ENCODE measurements at regions not wholly inside any gene's neighbourhood (a gene's known extent, or its start where the extent isn't known, plus 50 kb on each side); places are given as distances from the start of the nearest gene placed in this dataset.
A peak's percentile ranks its signal among the peaks of the same experiment; 100 is the strongest.

DNA sequence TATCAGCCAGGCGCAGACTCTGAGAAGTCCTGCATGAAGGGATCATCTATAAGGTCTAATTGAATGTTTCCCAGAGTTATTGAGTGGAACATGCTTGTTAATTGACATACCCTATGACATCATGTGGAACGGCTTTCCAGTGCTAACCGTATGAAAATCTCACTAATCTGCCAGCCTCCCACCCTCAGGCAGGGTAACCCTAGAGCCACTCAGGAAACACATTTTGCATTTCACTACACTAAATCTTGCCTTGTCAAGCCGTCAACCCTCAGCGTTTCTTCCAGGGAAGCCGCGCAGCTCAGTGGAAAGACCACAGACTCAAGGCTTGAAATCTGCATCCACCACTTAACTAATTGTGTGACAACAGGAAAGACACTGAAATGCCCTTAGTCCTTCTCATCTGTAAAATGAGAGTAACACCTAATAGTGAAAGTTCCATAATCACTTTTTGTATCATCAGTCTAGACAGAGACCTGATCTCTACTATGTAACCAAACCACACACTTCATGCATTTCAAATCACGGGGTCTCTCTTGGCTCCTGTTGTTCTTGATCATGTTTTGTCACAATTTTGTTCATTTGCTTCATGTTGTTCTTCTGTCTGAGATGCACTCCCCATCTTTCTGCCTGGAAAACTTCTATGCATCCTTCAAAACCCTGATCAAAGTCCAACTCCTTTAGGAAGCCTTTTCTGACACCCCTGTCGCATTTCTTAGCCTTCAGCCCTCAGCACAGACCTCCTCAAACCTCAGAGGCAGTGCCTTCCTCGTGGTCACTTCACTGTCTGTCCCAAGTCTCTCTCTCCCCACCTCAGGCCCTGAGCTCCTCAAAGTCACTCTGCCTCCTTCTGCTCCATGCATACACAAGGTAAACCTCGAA lies 246.5 kb downstream of the TOMM20 start:
- TF ChIP-seq, protein P1, sequence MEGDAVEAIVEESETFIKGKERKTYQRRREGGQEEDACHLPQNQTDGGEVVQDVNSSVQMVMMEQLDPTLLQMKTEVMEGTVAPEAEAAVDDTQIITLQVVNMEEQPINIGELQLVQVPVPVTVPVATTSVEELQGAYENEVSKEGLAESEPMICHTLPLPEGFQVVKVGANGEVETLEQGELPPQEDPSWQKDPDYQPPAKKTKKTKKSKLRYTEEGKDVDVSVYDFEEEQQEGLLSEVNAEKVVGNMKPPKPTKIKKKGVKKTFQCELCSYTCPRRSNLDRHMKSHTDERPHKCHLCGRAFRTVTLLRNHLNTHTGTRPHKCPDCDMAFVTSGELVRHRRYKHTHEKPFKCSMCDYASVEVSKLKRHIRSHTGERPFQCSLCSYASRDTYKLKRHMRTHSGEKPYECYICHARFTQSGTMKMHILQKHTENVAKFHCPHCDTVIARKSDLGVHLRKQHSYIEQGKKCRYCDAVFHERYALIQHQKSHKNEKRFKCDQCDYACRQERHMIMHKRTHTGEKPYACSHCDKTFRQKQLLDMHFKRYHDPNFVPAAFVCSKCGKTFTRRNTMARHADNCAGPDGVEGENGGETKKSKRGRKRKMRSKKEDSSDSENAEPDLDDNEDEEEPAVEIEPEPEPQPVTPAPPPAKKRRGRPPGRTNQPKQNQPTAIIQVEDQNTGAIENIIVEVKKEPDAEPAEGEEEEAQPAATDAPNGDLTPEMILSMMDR (IDR thresholded peaks at IDR 0.05), result no peak
- Mint-ChIP-seq H3K4me3 (no peak overlapping the region), H3K27ac (peak overlapping the region in 1 of 2 donors; percentile 42), H3K27me3 (ENCODE audit: low read depth in 2 of 2) (peaks cover 0 to 7% of the 10 kb centered on the region in 2 donors), H3K36me3 (no peaks in the 10 kb centered on the region), H3K9me3 (peaks cover 0 to 2% of the 10 kb centered on the region in 2 donors), H3K4me1 (peaks cover 16 to 19% of the 10 kb centered on the region in 2 donors)
- Histone ChIP-seq H3K4me1 (ENCODE audit: control insufficient read depth, insufficient read depth, low read length) (peaks cover 3% of the 10 kb centered on the region), H3K36me3 (ENCODE audit: control insufficient read depth, insufficient read depth, low read length) (no peaks in the 10 kb centered on the region), H3K4me3 (ENCODE audit: low read length) (no peak overlapping the region), H3K27me3 (ENCODE audit: control insufficient read depth, insufficient read depth, low read length) (no peaks in the 10 kb centered on the region), H3K9me3 (ENCODE audit: control insufficient read depth, insufficient read depth, low read length) (no peaks in the 10 kb centered on the region), H3K27ac (ENCODE audit: low read length) (no peak overlapping the region)
- intact Hi-C loops (cut with micrococcal nuclease), result no loop called here
- ATAC-seq (peak; percentile 33 to 64 (median 49)), DNase-seq (no peak)
- 35% methylated on average over 11 of the region's 11 CpGs for WGBS (ENCODE audit: insufficient coverage)

DNA sequence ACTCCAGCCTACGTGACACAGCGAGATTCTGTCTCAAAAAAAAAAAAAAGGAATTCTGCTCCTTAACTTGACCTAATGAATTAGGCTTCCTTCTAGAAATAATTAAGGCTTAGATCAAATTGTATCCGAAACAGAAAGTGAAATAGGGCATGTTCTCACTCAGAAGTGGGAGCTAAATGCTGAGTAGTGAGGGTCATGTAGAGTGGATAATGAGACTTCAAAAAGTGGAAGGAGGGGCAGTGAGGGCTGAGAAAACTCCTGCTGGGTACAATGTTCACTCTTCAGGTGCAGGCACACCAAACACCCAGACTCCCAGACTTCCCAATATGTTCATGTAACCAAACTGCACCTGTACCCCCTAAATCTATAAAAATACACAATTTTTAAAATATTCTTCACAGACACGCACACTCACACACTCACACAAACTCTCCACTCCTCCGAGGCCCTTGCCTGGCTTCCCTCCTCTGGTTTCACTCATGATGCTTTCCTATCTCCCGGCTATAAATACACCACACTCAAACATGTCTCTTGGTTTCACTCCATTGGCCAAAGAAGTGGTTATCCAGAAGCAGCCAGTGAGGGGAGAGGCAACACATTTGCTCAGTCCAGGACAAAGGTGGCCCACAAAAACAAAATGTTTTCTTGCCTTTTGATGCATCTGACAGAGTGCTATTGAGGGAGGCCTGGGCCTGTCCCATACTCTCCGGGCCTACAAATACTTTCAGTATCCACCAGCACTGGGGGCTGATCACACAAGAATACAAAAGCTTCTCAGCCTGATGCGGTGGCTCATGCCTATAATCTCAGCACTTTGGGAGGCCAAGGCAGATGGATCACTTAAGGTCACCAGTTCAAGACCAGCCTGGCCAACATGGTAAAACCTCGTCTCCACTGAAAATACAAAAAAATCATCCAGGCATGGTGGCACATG lies 249.2 kb downstream of the TOMM20 start:
- Histone ChIP-seq H3K36me3 (ENCODE audit: control insufficient read depth, insufficient read depth, low read length) (no peaks in the 10 kb centered on the region), H3K4me1 (ENCODE audit: control insufficient read depth, insufficient read depth, low read length) (peaks cover 7% of the 10 kb centered on the region), H3K4me3 (ENCODE audit: low read length) (no peak overlapping the region), H3K9me3 (ENCODE audit: control insufficient read depth, insufficient read depth, low read length) (no peaks in the 10 kb centered on the region), H3K27ac (ENCODE audit: low read length) (no peak overlapping the region), H3K27me3 (ENCODE audit: control insufficient read depth, insufficient read depth, low read length) (no peaks in the 10 kb centered on the region)
- Mint-ChIP-seq H3K36me3 (no peaks in the 10 kb centered on the region), H3K4me3 (no peak overlapping the region), H3K27me3 (ENCODE audit: low read depth in 2 of 2) (peaks cover 0 to 7% of the 10 kb centered on the region in 2 donors), H3K27ac (no peak overlapping the region), H3K4me1 (peaks cover 16 to 19% of the 10 kb centered on the region in 2 donors), H3K9me3 (peaks cover 0 to 2% of the 10 kb centered on the region in 2 donors)
- ATAC-seq, result no peak
- 80% methylated on average over 9 of the region's 9 CpGs for WGBS (ENCODE audit: insufficient coverage)
- TF ChIP-seq, protein P1 (IDR thresholded peaks at IDR 0.05), result no peak
- intact Hi-C loops (cut with micrococcal nuclease), result no loop called here
- no peak for DNase-seq

DNA sequence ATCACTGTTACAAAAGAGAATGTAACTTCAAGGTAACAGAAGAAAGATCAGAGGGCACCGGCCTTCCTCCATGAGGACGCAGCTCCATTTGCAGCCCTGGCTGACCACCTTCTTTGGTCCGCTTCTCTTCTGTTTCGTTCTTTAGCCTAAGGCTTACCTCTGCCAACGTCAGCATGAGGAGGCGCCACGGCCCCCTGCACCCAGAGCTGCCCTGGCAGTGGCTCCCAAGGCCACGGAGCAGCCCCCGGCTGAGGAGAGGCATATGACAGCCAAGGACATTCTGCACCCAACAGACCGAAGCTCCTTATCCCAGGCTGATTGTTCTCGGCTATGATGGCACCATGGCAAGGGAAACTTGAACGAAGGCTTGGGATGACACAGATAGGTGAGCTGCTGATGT lies 250.3 kb downstream of the TOMM20 start:
- intact Hi-C loops (cut with micrococcal nuclease), result no loop called here

More for the DNA sequence above, 250.3 kb downstream of the TOMM20 start:
- Mint-ChIP-seq H3K9me3 (peaks cover 0 to 2% of the 10 kb centered on the region in 2 donors), H3K27me3 (ENCODE audit: low read depth in 2 of 2) (peaks cover 0 to 7% of the 10 kb centered on the region in 2 donors), H3K4me3 (no peak overlapping the region), H3K4me1 (peaks cover 15 to 19% of the 10 kb centered on the region in 2 donors), H3K36me3 (no peaks in the 10 kb centered on the region), H3K27ac (no peak overlapping the region)
- Histone ChIP-seq H3K9me3 (ENCODE audit: control insufficient read depth, insufficient read depth, low read length) (no peaks in the 10 kb centered on the region), H3K4me3 (ENCODE audit: low read length) (no peak overlapping the region), H3K27me3 (ENCODE audit: control insufficient read depth, insufficient read depth, low read length) (no peaks in the 10 kb centered on the region), H3K4me1 (ENCODE audit: control insufficient read depth, insufficient read depth, low read length) (peaks cover 7% of the 10 kb centered on the region), H3K36me3 (ENCODE audit: control insufficient read depth, insufficient read depth, low read length) (no peaks in the 10 kb centered on the region), H3K27ac (ENCODE audit: low read length) (no peak overlapping the region)
- ATAC-seq (no peak), DNase-seq (no peak)
- WGBS (ENCODE audit: insufficient coverage), result 81% methylated on average over 12 of the region's 12 CpGs
- TF ChIP-seq, protein P1 (IDR thresholded peaks at IDR 0.05), result no peak
